SK-N-SH treated with all-trans-retinoic acid at 6 μM for 48 hours (cell line): ENCODE measurements at regions not wholly inside any gene's neighbourhood (a gene's known extent, or its start where the extent isn't known, plus 50 kb on each side); places are given as distances from the start of the nearest gene placed in this dataset.
"Not testable (repeated sequence)": the region's sequence is repeated elsewhere in the genome, so short reads cannot be mapped to it uniquely, and the experiment has no call there.

ENCODE experiments used
- ATAC-seq: fragments of 200-7000 bp; cut with Tn5 transposase; 3 replicates; pipeline ENCODE4 v1.9.1; 2020; ENCODE audit warnings: mild to moderate bottlenecking, moderate library complexity
- ARNTL ChIP-seq: fragments of 450-650 bp; formaldehyde crosslinking; IDR thresholded peaks from 2 replicates; pipeline ENCODE4 v1.5.0; 2020; ENCODE audit warnings: low read depth, mild to moderate bottlenecking, moderate library complexity, borderline replicate concordance
- CREB5 ChIP-seq: fragments of 250-450 bp; sonication (Bioruptor Pico); IDR thresholded peaks from 2 replicates; pipeline ENCODE4 v1.5.1; 2020; ENCODE audit warnings: low read depth, mild to moderate bottlenecking, moderate library complexity
- CSDC2 ChIP-seq: fragments of 250-450 bp; sonication (Bioruptor Pico); IDR thresholded peaks from 2 replicates; pipeline ENCODE4 v1.5.0; 2020; ENCODE audit warnings: mild to moderate bottlenecking, moderate library complexity
- ESRRG ChIP-seq: fragments of 250-450 bp; sonication (Bioruptor Pico); IDR thresholded peaks from 2 replicates; pipeline ENCODE4 v1.6.1; 2021; ENCODE audit warnings: mild to moderate bottlenecking
- GLIS3 ChIP-seq: fragments of 250-450 bp; sonication (Bioruptor Pico); IDR thresholded peaks from 2 replicates; pipeline ENCODE4 v1.5.0; 2020; ENCODE audit warnings: mild to moderate bottlenecking, moderate library complexity
- OSR1 ChIP-seq: fragments of 250-450 bp; sonication (Bioruptor Pico); IDR thresholded peaks from 2 replicates; pipeline ENCODE4 v1.8.0; 2022; ENCODE audit warnings: moderate library complexity, mild to moderate bottlenecking, inconsistent platforms
- POU6F1 ChIP-seq: fragments of 250-450 bp; sonication (Bioruptor Pico); IDR thresholded peaks from 2 replicates; pipeline ENCODE4 v1.8.0; 2021; ENCODE audit warnings: low read depth, mild to moderate bottlenecking, moderate library complexity, borderline replicate concordance
- PPARA ChIP-seq: fragments of 250-450 bp; sonication (Bioruptor Pico); IDR thresholded peaks from 2 replicates; pipeline ENCODE4 v1.5.0; 2020; ENCODE audit warnings: mild to moderate bottlenecking, borderline replicate concordance
- RARB ChIP-seq: fragments of 250-450 bp; sonication (Bioruptor Pico); IDR thresholded peaks from 2 replicates; pipeline ENCODE4 v1.8.0; 2021; ENCODE audit warnings: mild to moderate bottlenecking, moderate library complexity
- SNAI2 ChIP-seq: fragments of 250-450 bp; sonication (Bioruptor Pico); IDR thresholded peaks from 2 replicates; pipeline ENCODE4 v1.5.0; 2020; ENCODE audit warnings: mild to moderate bottlenecking, moderate library complexity
- TCF4 ChIP-seq: fragments of 250-450 bp; sonication (Bioruptor Pico); IDR thresholded peaks from 2 replicates; pipeline ENCODE4 v1.8.0; 2021; ENCODE audit warnings: mild to moderate bottlenecking, moderate library complexity, borderline replicate concordance
- TOX ChIP-seq: fragments of 250-450 bp; sonication (Bioruptor Pico); IDR thresholded peaks from 2 replicates; pipeline ENCODE4 v1.8.0; 2021; ENCODE audit warnings: mild to moderate bottlenecking, moderate library complexity, borderline replicate concordance
- TSHZ2 ChIP-seq: fragments of 250-450 bp; sonication (Bioruptor Pico); IDR thresholded peaks from 2 replicates; pipeline ENCODE4 v1.5.0; 2020; ENCODE audit warnings: mild to moderate bottlenecking, moderate library complexity
- ZC3H10 ChIP-seq: fragments of 250-450 bp; sonication (Bioruptor Pico); IDR thresholded peaks from 2 replicates; pipeline ENCODE4 v1.5.1; 2021; ENCODE audit warnings: mild to moderate bottlenecking, moderate library complexity
- ZFP3 ChIP-seq: fragments of 250-450 bp; sonication (Bioruptor Pico); IDR thresholded peaks from 2 replicates; pipeline ENCODE4 v1.5.0; 2020; ENCODE audit warnings: mild to moderate bottlenecking, moderate library complexity
- ZFP30 ChIP-seq: fragments of 450-650 bp; formaldehyde crosslinking; IDR thresholded peaks from 2 replicates; pipeline ENCODE4 v1.5.0; 2022; ENCODE audit warnings: mild to moderate bottlenecking, moderate library complexity
- ZNF70 ChIP-seq: fragments of 450-650 bp; formaldehyde crosslinking; IDR thresholded peaks from 2 replicates; pipeline ENCODE4 v1.5.0; 2020; ENCODE audit warnings: mild to moderate bottlenecking, moderate library complexity
- ZNF8 ChIP-seq: fragments of 450-650 bp; formaldehyde crosslinking; IDR thresholded peaks from 2 replicates; pipeline ENCODE4 v1.5.0; 2020; ENCODE audit warnings: mild to moderate bottlenecking, moderate library complexity

DNA sequence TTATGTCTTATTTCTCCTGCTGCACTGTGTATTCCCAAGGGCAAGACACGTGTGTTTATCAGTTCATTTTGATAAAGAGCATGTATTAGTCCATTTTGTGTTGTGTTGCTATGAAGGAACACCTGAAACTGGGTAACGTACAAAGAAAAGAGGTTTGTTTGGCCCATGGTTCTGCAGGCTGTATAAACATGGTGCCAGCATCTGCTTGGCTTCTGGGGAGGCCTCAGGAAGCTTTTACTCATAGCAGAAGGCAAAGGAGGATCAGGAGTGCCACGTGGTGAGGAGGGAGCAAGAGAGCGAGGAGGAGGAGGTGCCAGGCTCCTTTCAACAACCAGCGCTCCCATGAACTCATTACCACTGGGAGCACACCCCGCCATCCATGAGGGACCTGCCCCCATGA lies 214.0 kb downstream of the UQCRFS1 start (continued):
- TF ChIP-seq SNAI2 = no peak
- TF ChIP-seq, all 23 proteins: peak for 0

DNA sequence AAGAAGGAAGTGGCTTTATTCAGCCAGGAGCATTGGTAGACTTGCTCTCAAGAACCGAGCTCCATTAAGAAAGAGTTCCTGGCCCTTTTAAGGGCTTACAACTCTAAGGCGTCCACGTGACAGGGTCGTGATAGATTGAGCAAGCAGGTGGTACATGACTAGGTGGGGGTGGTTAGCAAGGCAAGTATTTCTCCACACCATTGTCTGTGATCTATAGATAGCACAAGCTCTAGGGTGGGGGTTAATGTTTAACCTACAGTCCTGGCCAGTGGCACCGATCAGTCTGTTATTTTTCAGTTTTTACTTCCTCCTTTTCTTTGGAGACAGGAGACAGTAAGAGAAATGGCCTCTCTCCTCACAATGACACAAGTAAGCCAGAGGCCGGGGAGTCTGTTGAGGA lies 215.1 kb downstream of the UQCRFS1 start:
- not testable (repeated sequence) for ATAC-seq

- ATAC-seq = no peak
- no peak for TF ChIP-seq OSR1 (CRISPR knock-in tag)
- no peak for TF ChIP-seq ZNF8
These were observed 222.4 kb downstream of the UQCRFS1 start for GRCh38 chr19:28990522-28990921.

- TF ChIP-seq ZNF8 (no peak), OSR1 (CRISPR knock-in tag) (no peak), GLIS3 (CRISPR knock-in tag) (no peak), ZFP30 (CRISPR knock-in tag) (no peak), RARB (no peak)
- no peak for ATAC-seq
These were observed 223.2 kb downstream of the UQCRFS1 start for GRCh38 chr19:28989739-28990138.

GRCh38 chr19:28988066-28988465 lies 224.9 kb downstream of the UQCRFS1 start:
- no peak for ATAC-seq
- no peak for TF ChIP-seq OSR1 (CRISPR knock-in tag)
- no peak for TF ChIP-seq ESRRG (CRISPR knock-in tag)
- TF ChIP-seq ZFP3 (CRISPR knock-in tag) = no peak
- TF ChIP-seq PPARA (CRISPR knock-in tag) = no peak
- no peak for TF ChIP-seq ARNTL (CRISPR knock-in tag)
- no peak for TF ChIP-seq TSHZ2 (CRISPR knock-in tag)
- TF ChIP-seq, all 23 proteins: peak for 0

GRCh38 chr19:28987177-28987576 lies 225.8 kb downstream of the UQCRFS1 start:
- no peak for TF ChIP-seq SNAI2
- no peak for TF ChIP-seq CSDC2
- TF ChIP-seq TOX (CRISPR knock-in tag) = no peak
- TF ChIP-seq ZNF70 = no peak
- TF ChIP-seq ESRRG (CRISPR knock-in tag) = no peak
- TF ChIP-seq ARNTL (CRISPR knock-in tag) = no peak
- no peak for TF ChIP-seq CREB5 (CRISPR knock-in tag)
- no peak for TF ChIP-seq TCF4 (CRISPR knock-in tag)
- no peak for TF ChIP-seq PPARA (CRISPR knock-in tag)
- no peak for TF ChIP-seq RARB
- no peak for TF ChIP-seq TSHZ2 (CRISPR knock-in tag)
- no peak for TF ChIP-seq GLIS3 (CRISPR knock-in tag)
- TF ChIP-seq OSR1 (CRISPR knock-in tag) = no peak
- no peak for TF ChIP-seq POU6F1 (CRISPR knock-in tag)
- TF ChIP-seq ZFP3 (CRISPR knock-in tag) = no peak
- no peak for TF ChIP-seq ZNF8
- no peak for TF ChIP-seq ZC3H10 (CRISPR knock-in tag)
- no peak for ATAC-seq
